Loucy (cell line): ENCODE measurements at regions not wholly inside any gene's neighbourhood (a gene's known extent, or its start where the extent isn't known, plus 50 kb on each side); places are given as distances from the start of the nearest gene placed in this dataset.

Experiments
- CTCF ChIP-seq: fragments of 200-600 bp; sonication (generic); conservative IDR thresholded peaks from 2 replicates; pipeline ENCODE4 v1.5.1; 2014; ENCODE audit warnings: mild to moderate bottlenecking, antibody characterized with exemption, low read length
- EZH2phosphoT487 ChIP-seq: fragments of 200-600 bp; IDR thresholded peaks from 2 replicates; pipeline ENCODE4 v1.6.1; 2018; ENCODE audit warnings: antibody characterized with exemption, mild to moderate bottlenecking, moderate library complexity, borderline replicate concordance

- no peak for TF ChIP-seq CTCF
- no peak for TF ChIP-seq EZH2phosphoT487
Measured at GRCh38 chr9:89715881-89716280, 111.1 kb downstream of the GADD45G start.
